ENCODE measurements at regions not wholly inside any gene's neighbourhood (a gene's known extent, or its start where the extent isn't known, plus 50 kb on each side); places are given as distances from the start of the nearest gene placed in this dataset.
"Not testable (repeated sequence)": the region's sequence is repeated elsewhere in the genome, so short reads cannot be mapped to it uniquely, and the experiment has no call there.

DNA sequence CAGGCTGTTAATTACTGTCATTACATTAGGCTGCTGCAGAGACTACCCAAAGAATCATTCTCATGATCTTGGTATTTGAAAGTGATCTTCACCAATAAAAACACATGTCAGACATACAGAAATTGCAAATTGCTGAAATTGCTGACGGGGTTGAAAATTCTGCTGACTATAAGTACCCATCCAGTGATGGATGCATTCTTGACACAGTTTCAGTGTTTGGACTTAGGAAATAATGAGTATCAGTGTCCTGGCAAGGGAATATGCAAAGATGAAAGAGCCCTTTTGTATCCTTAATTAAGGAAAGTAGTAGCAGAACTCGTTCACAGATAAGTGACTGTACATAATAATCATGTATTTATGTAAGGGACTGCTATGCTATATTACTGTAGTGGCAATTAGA is 221.1 kb upstream of the ATP5MC3 start:
- DNase-seq: no peak

DNA sequence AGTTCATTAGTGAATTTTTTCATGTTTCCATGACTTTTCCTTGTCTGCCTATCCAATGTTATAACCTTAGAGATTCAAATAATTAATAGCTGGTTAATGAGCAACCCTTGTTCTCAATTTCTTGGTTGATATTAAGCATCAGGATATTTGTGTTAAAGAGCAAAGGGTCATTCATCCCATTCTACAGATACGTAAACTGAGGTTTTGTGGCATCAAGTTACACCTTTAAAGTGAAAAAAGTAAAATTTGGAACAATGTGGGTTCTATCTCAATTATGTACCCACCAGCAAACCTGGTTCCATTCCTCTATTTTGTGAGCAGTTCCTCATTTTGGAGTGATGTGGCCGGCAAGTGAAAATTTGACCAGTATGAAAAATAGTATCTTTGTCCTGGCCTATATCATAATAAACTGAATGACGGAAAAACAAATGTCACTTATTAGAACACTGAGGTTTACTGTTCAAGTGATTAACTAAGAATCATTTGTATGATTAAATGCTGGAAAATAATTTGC is 220.5 kb upstream of the ATP5MC3 start:
- no peak for DNase-seq

DNA sequence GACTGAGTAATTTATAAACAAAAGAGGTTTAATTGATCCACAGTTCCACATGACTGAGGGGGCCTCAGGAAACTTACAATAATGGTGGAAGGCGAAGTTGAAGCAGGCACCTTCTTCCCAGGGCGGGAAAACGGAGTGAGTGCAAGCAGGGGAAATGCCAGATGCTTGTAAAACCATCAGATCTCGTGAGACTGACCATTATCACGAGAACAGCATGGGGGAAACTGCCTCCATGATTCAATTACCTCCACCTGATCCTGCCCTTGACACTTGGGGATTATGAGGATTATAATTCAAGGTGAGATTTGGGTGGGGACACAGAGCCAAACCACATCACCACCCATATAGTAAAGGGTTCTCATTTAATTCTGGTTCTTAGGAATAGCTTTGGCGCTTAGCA is 219.5 kb upstream of the ATP5MC3 start:
- DNase-seq: no peak

DNA sequence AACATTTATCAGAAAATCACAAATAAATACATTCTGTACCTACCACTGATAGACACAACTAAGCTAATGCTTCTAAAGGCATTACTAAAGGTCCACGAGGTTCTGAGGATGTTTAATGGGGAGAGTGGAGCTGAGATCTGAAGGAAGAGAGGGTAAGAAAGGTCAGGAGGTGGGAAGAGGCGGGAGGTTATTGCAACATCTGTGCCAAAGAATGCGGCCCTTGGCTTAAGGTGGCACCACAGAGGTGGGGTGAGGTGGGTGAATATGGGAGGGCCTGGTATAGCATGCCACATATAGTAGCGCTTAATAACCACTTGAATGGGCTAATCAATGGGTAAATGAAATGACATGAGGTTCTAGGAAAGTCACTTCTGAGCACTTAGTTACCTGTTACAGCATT is 217.8 kb upstream of the ATP5MC3 start:
- DNase-seq: no peak

DNA sequence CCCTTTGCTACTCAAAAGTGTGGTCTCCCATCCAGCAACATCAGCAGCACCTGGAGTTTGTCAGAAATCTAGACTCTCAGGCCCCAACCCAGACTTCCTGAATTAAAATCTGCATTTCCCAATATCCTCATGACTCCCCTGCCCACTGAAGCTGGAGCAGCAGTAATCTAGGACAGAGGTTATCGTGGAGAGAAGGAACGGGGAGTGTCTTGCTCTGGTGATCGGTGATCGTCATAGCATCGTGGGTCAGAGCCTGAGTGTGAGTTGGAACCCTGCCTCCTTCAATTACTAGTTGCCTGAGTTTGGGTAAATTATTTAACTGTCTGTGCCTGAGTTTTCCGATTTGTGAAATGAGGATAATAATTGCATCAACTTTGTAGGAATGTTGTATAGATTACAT is 217.3 kb upstream of the ATP5MC3 start:
- no peak for DNase-seq

DNA sequence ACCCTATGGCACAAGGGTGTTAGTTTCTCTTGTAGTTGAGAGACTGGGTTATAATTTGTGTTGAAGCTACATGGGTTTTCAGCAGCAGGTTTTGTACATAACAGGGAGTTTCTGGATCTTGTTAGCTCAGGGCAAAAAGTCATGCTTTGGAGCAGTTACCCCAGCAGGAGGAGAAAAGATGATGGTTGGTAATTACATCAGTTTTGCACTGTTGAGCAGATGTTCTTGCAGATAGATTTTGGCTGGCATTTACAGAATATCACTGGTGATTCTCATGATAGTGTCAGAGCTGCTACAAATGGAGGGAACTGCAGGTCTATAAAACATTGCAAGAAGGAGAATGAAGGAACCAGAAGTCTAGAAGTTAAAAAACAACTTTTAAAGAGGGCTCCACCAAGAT is 215.2 kb upstream of the ATP5MC3 start:
- DNase-seq: no peak

DNA sequence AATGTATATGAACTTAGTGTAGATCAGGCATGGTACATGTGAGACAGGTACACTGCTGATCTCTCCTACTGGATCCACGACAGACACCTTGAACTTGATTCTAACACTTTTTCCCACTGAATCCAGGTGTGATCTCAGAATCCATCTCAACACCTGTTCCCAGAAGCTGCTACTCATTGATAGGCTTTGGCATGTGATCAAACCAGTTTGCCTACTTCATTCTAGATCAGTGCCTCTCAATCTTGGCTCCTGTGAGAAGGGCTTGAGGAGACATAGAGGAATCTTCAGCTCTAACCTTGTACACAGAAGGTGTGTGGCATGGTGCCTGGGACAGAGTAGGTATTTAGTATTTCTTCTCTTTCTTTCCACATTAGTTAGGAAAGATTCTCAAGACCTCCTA is 212.3 kb upstream of the ATP5MC3 start:
- DNase-seq: no peak

DNA sequence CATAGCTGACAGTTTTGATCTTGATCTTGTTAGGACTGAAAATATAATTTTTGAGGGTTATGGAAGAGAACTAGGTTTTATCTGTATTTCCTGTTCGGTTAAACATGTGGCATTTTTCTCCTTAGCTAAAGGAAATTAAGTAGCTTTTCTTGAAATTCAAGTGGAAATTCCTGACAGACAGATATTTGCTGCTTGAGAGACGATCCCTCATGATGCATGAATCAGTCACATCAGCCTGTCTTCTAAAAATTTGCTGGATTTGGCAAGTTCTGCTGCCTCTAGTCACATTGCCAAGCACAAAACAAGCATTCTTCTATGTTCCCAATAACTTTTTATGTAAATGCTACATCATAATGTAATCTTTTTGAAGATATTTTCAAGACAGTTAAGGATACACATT is 201.8 kb upstream of the ATP5MC3 start:
- no peak for DNase-seq

DNA sequence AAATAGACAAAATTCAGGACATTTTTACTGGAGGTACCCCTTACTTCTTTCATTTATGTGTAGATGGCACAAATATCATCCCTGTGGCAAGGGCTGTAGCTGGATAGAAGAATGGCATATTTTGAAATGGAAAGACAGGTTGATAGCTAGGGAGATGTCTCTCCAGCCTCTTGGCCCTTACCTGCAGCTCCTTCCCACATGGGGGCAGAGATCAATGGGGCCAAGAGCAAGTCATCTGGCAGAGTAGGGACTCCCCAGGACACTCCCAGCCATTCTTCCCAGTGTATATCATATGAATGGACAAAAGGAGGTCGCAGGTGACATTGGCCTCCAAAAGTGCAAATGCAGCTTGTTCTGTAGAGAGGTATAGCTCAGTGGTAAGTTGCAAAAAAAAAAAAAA is 192.2 kb upstream of the ATP5MC3 start:
- no peak for DNase-seq

DNA sequence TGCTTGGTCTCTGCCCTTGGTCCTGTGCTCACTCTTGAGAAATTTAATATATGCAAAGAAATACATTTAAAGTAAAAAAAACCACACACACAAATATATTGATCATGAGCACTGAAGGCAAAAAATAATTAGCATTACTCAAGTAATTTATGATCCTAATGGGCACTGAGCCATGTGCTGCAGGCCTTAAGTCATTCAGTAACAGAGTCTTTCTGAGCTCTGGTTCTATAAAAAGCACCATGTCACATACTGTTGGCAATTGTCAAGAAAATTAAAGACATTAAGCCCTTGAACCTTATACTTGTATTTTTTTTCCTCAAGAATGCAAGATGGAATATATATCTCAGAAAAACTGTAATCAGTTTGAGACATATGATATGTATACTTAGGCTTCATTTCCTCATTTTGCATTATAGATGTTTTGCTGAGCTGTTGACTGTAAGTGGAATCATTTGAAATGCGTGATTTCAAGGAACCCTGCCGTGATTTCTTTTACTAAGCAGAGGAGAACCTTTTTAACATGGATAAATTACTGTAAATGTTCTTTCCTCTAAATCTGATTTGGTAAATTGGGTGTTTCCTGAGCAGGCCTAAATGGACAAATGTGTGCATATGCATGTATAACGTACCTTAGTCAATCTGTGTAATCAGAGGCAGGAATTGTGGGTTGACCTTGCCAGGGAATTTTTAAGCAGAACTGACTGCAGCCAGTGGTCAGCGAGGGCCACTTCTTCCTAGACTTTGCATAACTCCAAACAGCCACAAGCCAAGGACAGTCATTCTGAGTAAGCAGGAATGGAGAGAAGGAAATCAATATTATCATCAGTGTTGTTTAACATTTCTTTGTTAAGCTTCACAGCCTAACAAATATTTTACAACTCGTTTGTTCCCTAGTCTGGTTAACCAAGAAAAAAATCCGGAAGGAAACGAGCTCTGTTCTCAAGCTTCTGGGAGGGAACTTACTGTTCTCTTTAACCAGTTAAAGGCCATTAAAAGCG is 191.5 kb upstream of the ATP5MC3 start:
- DNase-seq: no peak

DNA sequence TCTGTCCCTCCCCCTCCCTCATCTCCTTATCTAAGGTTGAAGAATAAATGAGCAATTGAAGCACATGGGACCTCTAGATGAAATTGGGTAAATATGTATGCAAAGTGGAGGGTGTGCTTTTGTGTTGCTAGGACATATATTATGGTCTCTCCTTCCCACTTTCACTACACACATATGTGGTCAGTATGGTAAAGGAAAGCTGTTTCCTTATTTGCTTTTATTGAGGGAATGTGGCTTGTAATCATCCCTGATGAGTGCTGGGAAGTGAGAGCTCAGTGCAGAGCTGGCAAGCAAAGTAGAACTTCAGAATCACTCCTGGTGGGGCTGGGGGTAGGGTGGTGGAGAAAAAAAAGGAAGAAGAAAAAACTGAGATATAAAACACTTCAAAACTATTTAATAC is 189.9 kb upstream of the ATP5MC3 start:
- no peak for DNase-seq

DNA sequence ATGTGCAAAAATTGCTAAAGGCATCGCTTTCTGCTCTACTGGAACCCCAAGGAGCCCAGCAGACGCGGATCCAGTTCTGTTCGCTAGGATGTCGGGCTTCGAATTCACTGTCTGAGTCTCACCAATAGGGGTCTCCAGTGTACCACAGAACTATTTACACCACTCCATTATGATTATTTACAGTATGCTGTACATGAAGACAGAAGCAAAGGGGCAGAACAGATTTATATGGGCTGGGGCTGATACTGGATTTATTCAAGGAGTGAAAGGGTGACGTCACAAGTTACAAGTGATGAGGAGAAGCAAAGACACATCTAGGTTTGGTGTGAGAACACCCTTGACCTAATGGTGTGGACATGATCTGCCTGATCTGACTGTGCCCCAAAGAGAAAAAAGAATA is 185.3 kb upstream of the ATP5MC3 start:
- DNase-seq: no peak

DNA sequence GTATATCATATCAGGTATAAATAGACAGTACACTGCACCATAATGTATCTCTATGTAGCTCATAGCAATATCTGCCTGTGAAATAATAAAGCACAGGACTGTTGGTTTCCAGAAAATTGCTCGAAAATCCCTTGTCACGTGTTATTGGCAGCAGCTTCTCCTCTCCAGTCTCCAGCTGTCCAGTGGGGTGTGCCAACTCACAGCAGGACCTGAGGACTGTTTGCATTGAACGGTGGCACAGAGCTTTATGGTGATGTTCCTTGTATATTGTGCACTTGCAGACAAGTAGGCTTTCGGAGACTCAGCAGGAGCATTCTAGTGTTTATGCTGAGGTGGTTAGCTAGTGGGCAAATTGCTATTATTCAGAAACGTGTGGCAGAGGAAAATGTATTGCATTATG is 182.2 kb upstream of the ATP5MC3 start:
- DNase-seq: no peak

DNA sequence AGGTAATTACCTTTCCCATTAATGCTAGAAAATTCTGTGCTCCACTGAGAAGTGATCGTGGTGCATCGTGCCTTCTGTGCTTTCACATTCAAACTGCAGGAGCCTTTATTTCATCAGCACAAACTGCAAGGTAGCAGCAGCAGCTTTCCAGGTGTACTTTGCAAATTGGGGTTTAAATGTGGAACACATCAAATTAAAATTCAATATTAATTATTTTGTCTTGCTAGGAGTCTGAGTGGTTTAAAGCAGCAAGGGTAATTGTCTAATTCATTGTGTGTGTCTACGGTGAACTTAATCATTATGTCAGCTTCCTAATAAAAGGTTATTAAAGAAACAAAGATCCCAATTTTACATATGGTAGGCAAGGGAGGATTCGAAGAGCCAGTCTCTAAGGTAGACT is 180.8 kb upstream of the ATP5MC3 start:
- no peak for DNase-seq

DNA sequence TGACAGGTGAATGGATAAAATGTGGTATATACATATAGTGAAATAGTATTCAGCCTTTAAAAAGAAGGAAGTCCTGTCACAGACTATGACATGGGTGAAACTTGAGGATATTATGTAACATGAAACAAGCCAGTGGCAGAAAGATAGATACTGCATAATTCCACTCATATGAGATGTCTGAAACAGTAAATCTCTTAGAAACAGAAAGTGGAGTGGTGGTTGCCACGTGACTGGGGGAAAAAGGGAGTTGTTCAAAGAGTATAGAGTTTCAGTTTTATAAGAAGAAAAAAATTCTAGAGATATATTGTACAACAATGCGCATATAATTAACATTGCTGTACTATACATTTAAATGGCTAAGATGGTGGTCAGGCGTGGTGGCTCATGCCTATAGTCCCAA is 178.2 kb upstream of the ATP5MC3 start:
- no peak for DNase-seq

DNA sequence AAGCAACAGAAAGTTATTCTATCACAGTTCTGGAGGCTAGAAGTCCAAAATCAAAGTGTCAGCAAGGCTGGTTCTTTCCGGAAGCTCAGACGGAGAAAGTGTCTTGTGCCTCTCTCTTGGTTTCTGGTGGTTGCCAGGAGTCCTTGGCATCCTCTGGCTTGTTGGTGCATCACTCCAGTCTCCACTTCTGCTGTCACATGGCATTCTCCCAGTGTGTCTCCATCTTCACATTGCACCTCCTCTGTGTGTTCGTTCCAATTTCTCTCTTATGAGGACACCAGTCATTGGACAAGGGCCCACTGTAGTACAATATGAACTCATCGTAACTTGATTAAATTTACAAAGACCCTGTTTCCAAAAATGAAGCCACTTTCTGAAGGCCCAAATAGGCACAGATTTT is 175.4 kb upstream of the ATP5MC3 start:
- peak in 1 of 2 experiments; percentile 1 for DNase-seq

DNA sequence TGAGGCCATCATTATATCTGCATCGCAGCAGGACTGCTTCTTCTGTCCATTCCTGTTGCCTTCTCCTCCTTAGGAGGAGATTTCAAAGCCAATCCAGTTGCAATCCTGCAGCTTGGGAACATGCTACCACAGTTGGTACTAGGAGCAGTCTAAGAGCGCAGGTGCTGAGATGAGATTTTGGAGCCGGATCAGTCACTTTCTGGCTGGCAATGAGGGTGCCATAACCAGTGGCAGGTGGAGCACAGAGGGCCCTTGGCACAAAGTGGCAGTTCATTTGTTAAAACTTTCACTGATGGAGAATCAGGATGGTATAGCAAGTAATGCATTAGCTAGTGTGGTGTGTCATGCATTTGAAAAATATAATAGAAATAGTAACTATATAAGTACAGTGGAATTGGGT is 173.7 kb upstream of the ATP5MC3 start:
- no peak for DNase-seq

DNA sequence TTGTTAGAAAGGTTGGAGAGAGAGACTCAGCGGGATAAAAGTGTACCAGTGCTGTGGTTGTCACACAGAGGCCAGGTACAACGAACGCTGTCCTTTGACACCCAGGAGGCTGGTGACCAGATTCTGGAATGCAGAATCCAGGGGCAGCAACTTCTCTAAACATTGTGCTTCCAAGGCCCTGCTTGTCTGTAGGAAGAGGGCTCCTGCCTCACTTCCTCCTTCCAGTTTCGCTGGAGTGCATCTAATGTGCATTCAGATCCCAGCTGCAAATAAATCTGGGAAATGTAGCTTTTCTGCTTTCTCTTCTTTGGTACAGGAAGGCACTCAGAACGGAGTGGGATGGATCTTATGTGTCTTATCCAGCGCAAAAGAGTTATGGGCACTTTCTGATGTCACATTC is 171.8 kb upstream of the ATP5MC3 start:
- DNase-seq: no peak

DNA sequence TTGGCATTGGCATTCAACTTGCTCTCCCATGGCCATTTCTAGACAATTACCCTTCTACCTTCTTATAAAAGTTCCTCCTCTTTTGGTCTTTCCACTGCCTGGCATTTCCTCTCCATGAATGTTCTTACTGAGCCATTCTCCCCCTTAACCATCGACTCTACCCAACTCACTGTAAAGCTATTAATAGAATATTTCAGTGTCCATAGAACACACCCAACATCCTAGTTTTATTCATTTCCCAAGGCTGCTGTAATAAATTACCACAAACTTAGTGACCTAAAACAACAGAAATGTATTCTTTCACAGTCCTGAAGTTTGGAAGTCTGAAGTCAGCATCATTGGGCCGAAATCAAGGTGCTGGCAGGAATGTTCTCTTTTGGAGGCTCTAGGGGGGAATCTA is 170.0 kb upstream of the ATP5MC3 start:
- DNase-seq: no peak

DNA sequence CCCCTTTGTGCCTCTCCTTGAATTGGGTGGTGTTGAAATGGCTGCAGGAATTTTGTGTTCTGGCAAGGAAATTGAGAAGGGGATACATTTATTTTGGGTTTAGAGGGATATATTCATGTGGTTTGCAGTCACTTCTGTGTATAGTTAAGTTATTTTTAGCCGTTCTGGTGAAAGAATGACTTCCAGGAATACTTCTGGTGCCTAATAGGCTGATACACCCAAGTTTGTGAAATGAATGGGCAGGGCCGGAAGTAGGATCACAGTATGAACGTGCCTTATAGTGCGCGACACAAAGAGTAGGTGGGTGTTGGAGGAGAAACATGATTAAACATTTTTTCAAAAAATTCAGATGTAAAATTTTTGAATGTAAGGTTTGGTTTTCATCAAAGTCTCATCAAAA is 168.6 kb upstream of the ATP5MC3 start:
- no peak for DNase-seq

DNA sequence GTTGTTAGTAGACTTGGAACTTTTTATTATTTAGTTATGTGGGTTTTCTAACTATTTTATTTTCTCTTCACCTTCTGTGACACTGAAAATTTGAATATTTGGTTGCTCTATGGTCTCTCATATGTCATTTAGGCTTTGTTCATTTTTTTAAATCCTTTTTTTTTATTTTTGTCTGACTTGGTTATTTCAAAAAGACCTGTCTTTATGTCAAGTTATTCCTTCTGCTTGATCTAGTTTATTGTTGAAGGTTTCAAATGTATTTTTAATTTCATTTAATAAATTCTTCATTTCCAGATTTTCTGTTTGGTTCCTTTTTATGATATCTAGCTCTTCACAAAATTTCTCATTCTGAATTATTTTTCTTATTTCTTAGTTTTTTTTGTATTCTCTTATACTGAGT is 160.6 kb upstream of the ATP5MC3 start:
- no peak for DNase-seq

DNA sequence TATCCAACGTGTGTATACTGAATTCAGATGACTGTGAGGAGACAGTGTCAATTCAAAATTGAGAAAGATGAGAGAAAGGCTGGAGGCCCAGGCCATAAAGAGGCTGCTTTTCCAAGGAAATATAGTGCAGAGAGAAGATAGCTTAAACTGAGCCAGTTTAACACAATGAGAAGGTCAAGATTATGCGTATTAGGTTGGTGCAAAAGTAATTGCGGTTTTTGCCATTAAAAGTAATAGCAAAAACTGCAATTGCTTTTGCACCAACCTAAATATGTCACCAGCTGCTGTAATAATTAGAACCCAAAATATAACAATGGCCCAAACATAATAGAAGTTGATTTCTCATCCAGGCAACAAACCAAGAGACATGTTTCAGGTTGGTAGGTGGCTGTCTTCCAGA is 148.7 kb upstream of the ATP5MC3 start:
- no peak for DNase-seq

DNA sequence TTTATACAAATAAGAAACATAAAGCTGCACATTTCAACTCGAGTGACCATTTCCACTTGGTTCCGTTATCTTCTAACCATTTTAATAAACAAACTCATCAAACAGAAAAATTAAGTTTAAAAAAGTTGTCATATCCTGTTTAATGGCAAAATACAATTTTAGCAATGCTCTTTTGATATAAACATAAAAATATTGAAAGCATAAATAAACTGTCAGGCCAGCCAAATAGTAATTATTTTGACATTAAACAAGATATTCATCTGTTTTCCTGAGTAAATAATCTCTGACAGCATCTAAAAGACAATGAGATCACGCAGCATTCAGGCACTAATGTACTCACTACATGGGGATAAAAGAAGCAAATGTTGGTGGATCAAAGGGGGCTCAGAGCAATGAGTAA is 145.3 kb upstream of the ATP5MC3 start:
- no peak for DNase-seq

DNA sequence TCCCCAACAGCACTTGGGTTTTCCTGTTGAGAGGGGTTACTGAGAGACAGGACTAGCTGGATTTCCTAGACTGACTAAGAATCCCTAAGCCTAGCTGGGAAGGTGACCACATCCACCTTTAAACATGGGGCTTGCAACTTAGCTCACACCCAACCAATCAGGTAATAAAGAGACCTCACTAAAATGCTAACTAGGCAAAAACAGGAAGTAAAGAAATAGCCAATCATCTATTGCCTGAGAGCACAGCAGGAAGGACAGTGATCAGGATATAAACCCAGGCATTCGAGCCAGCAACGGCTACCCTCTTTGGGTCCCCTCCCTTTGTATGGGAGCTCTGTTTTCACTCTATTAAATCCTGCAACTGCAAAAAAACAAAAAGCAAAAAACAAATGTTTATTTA is 144.7 kb upstream of the ATP5MC3 start:
- DNase-seq: not testable (repeated sequence)

DNA sequence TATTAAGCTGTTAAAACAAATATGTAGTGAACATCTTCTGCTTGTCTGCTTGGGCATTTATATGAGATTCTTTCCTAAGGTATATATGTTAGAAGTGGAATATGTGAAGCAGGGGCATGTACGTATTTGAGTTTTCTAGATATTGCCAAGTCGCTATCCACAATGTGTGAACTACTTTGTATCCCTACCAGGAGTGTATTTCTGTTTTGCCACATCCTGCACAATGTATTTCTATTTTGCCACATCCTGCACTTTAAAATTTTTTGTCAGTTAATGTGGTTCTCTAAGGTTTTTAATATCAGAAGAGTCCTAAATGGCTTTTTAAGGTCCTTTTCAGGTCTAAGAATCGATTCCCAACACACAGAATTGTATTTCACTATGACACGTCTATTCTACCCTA is 141.7 kb upstream of the ATP5MC3 start:
- DNase-seq: no peak

Data from cerebellar nuclear complex (tissue), 1 donor.